GM19324 (cell line): ENCODE measurements at regions not wholly inside any gene's neighbourhood (a gene's known extent, or its start where the extent isn't known, plus 50 kb on each side); places are given as distances from the start of the nearest gene placed in this dataset.

ENCODE experiments used
- ATAC-seq: cut with Tn5 transposase; IDR thresholded peaks from one replicate; pipeline ENCODE4 v1.9.1; 2021; ENCODE audit warnings: mild to moderate bottlenecking, moderate library complexity; ENCODE audit not compliant: unreplicated experiment, low FRiP score

DNA sequence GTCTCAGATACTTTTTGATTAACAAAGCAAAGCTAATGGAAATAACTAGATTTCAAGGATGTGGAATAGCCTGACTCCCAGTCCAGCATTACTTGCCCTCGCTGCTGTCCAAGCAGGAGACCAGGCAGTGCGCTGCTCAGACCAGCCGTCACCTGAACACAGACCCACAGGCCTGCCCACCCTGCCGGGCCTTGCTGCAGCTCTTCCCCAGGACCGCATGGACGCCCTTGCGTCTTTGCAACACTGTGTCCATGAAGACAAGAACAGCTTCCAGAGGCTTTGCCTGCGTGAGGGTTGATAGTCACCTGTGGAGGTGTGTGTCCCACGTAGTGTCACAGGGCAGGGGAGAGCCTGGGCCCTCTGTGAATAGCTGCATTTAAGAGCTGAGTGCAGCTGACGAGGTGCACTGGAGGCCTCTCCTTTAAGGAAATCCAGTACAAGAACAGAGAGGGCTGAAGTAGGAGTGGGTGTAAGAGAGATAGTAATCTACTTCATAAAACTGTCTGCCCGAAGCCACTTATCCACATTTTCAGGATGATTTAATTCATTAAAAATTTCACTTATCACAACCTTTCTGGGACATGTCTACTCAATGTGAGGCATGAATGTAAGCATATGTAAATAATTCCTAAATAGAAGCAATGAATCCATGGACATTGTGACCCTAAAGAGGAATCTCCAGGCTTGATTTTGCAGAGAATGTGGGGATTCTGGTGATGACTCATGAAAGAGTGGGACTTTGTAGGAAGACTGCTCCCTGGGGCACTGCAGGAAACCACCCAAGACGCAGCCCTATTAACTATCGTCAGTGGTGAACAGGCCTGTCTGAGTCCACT is 176.2 kb upstream of the RAB4A start:
- ATAC-seq: no peak

DNA sequence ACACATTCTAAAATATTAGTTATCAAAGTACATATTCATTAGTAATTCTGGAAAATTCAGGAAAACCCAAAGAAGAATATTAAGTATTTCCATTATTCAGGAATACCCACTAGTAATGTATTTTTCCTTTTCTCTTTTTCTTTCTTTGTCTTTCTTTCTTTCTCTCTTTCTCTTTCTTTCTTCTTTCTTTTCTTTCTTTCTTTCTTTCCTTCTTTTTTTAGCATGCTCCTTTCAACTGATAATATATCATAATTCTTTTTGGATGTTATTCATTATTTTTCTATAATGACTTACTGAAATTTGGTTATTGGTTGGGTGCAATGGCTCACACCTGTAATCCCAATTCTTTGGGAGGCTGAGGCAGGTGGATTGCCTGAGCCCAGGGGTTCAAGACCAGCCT is 175.6 kb upstream of the RAB4A start:
- ATAC-seq: no peak

DNA sequence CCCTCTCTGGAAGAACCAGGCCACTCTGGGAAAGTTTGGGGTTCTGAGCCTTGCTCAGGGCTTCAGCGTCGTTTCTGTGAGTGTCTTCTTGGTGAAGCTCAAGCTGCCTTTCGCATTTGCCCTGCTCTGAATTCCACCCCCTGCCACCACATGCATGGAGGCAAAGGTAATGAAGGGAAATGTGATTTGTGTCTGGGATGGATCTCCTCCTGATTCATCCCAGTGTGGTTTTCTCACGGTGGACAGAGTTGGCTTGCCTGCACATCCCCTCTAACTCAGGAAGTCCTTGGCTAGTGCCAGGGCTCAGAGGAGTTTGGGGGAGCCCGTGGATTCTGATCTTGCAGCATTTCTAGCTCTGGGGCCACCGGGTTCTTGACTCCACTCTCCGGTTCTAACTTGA is 173.6 kb upstream of the RAB4A start:
- no peak for ATAC-seq

DNA sequence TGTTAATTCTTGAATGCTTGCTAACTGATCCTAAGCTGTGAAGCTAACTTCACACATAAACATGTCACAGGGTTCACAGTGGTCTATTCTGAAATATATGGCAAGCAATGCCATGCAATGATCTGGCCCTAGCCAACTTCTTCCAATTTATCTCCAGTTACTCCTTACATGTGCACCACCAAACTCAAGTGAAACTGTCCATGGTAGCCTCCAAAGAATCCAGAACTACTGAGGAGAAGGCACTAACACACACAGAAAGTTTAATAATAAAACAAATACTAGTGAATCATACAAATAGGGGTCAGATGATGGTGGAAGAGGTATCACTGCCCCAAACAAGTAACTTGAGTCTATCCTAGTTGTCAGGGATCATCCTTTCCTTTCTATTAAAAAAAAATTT is 172.6 kb upstream of the RAB4A start:
- ATAC-seq: no peak

DNA sequence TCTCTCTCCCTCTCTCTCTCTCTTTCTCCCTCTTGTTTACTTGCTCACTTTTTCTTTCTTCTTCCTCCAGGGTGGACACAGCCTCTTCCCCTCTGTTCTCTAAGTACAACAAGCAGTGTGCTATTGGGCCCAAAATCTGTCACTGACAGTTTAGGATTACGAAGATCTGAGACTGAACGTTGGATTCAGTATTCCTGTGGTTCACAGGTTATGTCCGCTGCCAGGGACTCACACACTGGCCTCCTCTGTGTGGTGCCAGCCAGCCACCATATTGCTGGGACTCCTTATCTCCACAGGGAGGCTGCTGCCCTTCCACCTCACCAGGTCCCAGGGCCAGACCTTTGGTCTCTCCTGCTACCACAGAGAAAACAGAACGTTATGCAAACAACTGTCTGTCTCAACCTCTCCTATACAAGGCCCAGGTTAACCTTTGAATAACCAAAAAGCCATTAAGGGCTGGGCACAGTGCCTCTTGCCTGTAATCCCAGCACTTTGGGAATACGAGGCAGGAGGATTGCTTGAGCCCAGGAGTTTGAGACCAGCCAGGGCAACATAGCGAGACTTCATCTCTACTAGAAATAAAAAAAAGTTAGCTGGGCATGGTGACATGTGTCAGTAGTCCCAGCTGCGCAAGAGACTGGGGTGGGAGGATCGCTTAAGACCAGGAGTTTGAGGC is 171.9 kb upstream of the RAB4A start:
- no peak for ATAC-seq

DNA sequence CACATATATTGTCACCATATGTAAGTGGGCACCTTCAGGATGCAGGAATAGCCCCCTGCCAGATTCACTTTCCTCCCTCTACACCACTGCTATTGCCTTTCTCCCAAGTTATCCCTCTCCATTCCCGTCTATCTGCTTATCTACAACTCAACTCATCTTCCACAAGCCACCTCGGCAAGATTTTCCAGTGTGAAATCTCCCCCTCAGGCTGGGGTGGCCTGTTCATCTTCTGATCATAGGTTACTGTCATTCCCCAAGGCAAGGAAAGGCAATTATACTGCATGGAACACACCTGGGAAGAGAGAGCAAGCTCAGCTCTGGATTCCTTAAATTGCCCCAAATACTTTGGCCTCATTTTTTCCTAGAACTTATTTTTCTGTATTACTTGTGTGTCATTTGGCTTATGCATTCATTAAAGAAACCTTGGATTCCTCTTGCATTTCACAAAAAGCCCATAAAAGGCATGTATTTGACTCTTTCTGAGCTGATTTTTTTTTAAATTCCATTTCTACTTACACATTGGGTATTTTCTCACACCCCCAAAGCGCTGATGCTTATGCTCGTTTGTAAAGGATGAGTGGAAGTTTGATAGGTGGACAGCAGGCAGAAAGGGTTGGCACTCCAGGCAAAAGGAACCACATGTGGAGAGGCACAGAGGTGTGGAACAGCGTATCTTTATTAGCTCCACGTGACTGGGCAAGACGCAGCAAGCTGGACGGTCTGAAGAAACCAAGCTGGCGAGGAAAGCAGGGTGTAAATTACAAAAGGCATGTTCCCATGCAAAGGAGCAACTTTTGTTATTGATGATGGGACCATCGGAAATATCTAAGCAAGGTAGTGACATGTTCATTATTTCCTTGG is 169.7 kb upstream of the RAB4A start:
- ATAC-seq: no peak

DNA sequence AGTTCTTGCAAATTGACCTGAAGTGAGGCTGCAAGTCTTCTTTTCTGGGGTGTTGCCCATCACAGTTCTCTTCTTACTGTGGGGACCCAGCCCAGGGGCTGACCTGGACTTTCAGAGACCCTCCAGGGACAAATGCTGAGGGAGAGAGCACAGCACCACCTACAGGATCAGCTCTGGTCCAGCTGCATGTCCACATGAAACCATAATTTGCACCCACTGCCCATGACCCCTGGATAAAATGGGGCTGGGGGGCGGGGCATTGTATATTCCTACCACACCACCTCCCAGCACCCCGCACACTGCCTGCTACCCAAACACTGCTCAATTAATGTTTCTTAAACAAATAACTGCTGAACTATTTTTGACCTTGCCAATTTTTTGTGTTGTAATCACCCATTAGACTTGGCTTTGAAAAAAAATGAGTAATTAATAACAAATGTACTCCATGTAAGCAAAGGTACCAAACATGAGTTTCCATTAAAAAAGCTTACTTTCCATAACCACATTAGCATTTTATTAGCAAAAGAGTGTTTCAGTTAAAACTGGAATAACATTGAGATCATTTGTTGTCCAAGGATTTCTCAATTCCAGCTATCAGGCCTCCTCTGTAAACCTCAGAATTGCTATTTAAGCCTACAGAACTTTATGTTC is 168.0 kb upstream of the RAB4A start:
- ATAC-seq: no peak

DNA sequence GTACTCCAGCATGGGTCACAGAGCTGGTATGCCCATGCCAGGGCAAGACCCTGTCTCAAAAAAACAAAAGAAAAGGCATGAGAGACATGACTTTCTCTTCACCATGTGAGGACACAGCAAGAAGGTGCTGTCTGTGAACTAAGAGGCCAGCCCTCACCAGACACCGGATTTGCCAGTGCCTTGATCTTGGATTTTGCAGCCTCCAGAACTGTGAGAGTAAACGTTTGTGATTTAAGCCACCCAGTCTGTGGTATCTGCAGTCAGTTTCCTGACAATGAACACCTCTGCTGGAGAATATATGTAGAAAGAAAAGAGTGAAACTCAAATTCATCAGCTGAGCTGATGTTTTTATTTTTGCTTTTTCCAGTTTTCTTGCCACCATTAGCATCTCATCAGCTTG is 166.3 kb upstream of the RAB4A start:
- no peak for ATAC-seq

DNA sequence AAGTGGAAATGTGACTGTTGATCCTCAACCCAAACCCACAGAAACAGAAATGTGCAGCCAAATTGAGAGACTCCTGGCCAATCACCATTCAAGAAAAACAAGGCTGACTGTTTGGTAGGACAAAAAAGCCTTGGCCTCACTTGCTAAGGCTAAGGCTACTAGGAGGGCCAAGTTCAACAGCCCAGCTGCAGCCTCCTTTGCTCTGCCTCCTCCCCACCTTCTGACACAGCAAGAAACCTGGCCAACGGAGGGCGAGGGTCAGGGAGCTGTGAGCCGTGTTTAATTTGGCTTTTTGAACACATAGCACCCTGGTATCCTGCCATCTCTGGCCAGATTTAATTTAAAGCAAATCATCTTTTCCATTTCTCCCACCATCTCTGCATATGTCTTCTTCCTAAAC is 165.8 kb upstream of the RAB4A start:
- ATAC-seq: no peak

DNA sequence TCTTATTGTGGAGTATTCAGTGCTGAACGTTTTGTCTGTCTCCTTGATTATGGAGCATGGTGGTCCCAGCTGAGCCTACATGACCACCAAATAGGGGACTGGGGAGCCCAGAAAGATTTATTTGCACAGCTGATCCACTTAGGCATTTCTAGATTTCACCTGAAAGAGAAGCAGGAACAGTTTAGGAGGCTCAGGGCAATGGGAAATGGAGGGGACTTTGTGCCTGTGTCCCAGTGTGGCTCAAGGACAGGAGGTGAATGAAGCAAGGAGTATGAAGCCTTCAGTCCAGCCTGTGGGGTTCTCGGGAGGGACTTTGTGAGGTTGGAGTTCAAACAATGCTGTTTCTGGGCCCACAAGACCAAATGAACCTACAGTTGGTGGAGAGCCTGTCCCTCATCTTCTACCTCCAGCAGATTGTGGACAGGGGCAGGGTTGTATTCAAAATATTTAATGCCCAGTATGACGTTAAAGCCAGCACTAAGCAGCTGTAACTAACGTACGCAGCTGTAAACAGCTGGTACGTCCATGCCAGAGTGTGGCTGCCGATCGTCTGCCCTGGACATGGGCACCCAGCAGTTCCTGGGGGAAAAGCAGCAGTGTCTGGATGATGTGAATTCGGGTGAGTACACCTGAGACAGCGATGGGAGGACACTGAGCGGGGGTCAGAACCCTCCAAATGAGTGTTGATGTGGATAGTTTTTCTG is 164.9 kb upstream of the RAB4A start:
- ATAC-seq: no peak

DNA sequence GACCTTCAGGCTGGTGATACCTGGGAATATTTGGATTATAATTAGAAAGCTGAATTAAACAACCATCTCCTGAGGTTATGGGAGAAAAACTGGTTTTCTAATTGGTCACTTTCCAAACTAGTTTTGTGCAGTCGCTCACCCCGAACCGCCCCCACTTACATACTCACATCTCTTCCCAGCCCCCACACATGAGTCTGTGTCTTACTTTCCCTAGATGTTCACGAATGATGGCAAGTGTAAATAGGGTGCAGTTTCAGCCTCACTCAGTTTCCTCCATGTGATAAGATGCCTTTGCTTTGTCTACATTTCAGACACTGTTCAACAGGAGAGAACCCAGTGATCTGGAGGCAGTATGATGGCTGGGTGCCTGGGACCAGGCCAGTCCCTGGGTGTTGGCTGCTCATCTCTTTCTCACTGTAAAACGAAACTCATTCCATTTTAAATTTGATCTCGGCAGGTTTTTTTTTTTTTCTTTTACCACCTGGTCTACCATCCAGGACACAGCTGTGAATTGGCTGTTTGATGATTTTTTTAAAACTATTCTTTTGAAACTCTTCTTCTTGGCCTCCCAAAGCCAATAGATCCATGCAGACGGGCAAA is 164.3 kb upstream of the RAB4A start:
- no peak for ATAC-seq

DNA sequence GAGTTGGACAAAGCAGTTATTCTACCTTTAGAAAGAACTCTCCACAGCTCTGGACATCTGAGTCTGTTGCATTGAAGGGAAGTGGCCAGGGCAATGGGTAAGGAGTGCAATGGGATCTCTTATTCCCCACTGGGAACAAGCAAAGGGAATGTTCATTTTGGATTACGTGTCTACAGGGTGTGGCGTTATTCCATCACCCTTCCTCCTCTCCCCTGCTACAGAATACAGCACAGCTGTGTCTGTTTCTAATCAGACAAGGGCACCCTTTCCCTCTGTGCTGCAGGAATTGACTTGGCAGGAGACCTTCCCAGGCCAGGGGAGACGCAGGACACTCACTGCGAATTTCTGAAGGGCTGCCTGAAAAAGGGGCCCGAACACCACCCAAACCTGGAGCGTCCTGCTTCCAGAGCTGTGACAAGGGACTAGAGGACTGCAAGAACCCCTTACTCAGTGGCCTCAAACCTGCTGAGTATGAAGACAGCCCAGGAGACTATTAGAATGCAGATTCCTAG is 163.6 kb upstream of the RAB4A start:
- ATAC-seq: no peak

DNA sequence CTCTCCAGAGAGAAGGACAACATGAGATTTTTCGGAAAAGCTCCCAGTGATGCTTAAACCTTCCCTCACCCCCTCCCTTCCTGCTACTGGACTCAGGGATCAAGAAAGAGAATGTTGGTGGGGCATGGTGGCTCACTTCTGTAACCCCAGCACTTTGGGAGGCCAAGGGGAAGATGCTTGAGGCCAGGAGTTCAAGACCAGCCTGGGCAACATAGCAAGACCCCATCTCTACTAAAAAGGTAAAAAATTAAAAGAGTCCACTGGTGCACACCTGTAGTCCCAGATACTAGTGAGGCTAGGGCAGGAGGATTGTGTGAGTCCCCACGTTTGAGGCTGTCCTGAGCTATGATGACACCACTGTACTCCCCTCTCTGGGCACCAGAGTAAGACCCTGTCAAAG is 162.9 kb upstream of the RAB4A start:
- no peak for ATAC-seq

DNA sequence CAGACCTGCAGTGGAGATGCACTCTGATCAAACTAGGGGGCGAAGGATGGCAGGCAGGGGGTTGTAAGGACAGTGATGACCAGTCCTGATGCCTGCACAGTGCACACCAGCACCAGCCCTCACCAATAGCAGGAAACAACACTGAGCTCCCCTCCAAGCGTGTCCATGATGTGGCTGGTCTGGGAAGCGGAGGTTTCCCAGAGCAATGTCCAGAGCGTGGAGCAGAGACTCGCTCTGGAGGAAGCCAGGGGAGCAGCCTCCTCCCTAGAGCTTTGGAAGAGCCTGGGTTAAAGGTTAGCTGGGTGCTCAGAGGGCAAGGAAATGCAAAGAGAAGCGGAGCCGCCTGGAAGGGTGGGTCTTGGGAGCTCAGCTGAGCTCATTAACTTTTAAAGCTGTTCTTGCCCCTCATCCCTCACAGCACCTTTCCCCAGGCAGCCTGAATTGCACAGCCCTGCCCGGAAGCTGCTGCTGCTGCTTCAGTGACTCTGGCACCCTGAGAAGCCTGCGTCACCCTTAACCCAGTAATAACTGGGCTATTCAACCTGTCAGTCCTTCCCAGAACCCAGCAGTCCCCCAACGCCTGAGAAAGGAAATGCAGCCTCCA is 162.2 kb upstream of the RAB4A start:
- no peak for ATAC-seq

DNA sequence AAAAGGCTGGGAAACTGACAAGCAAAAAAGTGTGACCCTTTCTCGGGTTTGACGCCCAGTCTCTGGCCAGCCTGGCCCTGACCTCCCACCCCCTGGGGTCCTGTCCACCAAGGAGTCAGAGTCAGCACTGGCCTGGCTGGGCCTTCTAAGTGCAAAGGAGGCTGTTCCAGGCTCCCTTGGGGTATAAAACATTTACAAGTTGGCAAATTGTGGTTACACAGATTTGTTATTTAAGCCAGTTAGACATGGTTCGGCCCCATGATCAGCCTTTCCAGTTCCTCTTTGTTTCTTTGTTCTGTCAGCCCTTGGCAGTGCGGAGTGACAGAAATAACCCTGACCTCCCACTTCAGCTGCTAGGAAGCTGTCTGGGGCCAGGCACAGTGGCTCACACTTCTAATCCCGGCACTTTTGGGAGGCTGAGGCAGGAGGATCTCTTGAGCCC is 161.6 kb upstream of the RAB4A start:
- no peak for ATAC-seq

DNA sequence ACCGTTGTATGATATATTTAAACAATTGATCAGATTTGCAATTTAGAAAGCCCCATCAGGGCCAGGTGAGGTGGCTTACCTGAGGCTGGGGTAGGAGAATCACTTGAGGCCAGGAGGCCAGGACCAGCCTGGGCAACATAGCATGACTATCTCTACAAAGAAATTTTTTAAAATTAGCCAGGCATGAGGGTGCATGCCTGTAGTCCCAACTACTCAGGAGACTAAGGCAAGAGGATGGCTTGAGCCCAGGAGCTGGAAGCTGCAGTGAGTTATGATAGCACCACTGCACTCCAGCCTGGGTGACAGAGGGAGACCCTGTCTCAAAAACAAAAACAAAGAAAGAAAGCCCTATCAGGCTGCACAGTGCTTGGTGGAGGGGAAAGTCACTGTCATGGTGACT is 159.9 kb upstream of the RAB4A start:
- no peak for ATAC-seq

DNA sequence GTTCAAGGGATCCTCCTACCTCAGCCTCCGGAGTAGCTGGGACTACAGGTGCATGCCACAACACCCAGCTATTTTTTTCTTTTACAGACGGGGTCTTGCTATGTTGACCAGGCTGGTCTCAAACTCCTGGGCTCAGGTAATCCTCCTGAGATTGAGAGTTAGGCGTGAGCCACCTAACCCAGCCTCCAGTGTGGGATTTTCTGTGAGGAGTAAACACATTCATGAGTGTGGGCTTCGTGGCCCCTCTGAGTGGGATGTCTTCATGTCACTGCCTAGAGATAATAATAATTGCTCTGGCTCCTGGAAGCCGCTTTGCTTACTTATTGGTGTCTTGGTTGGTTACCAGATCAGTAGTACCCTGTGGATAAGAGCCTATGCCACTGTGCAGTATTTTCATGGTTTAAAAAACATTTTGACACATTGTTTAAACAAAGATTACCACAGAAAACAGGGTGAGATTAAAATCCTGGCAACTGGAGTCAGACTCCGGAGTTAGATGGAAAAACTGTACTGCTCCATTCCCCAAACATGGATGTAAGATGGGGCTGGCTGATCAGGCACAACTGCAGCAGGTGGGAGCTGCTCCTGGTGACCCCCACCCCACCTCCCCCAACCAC is 159.1 kb upstream of the RAB4A start:
- ATAC-seq: no peak

DNA sequence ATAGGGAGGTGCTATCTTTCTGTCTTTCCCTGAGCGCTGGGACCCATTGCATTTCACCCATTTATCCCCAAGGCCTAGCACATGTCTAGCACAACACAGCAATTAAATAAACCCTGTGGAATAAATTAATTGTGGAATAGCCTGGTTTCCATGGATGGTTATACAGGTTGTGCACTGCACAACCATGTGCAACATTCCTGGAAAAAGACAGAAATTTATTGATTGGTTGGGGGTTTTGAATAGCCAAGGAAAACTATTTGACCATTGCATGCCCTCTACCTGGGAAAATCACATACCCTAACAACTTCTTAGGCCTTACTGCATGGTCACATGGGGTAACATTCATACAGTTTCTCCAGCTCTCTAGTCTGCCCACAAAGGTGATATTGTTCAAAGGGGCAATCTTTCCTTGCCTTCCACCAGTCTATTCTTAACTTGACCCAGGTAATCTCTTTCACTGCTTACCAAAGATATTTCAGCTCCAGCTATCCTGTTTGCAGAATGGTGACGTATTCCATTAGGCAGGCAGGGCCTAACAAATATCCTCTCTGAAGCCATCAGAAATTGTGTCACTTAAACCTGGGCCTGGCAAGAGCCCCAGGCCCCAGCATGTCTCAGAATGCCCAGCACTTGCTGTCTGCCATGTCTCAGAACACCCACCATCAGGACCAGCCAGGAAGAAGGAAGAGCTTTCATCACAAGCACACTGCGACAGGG is 157.9 kb upstream of the RAB4A start:
- no peak for ATAC-seq
